Central memory CD4-positive, alpha-beta T cell (primary cell): ENCODE measurements at regions not wholly inside any gene's neighbourhood (a gene's known extent, or its start where the extent isn't known, plus 50 kb on each side); places are given as distances from the start of the nearest gene placed in this dataset.

Source experiments
- DNase-seq: peaks from one replicate; pipeline ENCODE4 v3.0.0; 2022

DNA sequence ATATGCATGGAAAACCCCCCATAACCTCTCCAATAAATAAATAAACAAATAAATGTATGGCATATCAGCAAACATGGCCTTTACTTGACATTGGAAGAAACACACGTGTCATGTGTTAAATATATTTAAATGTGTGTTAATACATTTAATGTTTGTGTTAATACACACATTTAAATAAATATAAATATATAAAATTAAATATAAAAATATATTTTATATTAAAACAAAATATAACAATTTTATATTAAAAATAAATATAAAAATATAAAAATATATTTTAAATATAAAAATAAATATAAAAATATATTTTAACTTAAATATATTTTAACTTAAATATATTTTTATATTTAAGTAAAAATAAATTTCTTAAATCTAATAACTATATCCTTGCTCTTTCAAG, 187.6 kb upstream of the CXXC4 start:
- DNase-seq, result no peak

DNA sequence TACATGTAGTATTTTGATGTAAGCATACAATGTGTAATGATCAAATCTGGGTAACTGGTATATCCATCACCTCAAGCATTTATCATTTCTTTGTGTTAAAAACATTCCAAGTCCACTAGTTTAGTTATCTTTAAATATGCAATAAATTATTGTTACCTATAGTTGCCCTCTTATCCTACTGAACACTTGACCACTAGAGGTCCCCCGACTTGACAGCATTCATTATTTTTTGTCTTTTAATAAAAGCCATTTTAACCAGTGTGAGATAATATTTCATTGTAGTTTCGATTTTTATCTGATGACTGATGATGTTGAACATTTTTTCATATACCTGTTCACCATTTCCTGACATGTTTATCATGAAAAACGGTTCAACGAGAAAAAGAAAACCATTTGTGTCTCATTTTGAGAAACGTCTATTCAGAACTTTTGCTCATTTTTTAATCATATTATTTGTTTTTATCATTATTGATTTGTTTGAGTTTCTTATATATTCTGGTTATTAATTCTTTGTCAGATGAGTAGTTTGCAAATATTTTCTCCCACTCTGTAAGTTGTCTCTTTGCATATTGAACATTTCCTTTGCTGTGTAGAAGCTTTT, 199.0 kb upstream of the CXXC4 start:
- DNase-seq, result no peak

DNA sequence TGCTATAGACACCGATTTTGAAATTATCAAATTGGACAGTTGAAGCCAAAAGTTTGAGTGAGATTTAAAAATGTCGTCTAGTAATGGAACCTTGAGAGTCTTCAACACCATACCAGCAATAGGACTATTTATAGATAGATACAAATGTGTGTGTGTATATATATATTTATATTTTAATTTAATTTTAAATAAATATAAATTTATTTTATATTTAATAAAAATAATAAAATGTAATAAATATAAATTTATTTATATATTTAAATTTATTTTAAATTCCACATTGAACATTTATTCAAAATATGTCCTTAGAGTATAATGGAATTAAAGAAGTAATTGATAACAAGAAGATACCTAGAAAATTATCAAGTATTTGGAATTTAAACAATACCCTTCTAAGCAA, 221.9 kb upstream of the CXXC4 start:
- DNase-seq, result no peak

DNA sequence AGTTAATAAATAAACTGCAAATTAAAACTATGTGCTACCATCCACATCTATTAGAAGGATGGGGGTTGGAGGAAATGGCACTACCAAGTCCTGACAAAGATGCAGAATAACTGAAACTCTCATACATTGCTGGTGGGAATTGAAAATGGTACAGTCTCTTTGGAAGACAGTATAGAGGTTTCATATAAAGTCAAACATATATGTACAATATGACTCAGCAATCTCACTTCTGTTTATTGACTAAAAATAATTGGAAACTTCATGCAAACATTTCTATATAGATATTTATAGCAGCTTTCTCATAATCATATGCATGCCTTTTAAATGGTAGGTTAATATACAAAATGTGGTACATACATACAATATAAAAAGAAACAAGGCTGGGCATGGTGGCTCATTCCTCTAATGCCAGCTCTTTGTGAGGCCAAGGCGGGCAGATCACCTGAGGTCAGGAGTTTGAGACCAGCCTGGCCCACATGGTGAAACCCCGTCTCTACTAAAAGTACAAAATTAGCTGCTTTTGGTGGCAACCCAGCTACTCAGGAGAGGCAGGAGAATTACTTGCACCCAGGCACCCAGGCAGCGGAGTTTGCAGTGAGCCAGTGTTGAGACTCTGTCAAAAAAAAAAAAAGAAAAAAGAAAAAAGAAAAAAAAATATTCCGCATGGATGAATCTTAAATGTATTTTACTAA, 225.0 kb upstream of the CXXC4 start:
- no peak for DNase-seq

DNA sequence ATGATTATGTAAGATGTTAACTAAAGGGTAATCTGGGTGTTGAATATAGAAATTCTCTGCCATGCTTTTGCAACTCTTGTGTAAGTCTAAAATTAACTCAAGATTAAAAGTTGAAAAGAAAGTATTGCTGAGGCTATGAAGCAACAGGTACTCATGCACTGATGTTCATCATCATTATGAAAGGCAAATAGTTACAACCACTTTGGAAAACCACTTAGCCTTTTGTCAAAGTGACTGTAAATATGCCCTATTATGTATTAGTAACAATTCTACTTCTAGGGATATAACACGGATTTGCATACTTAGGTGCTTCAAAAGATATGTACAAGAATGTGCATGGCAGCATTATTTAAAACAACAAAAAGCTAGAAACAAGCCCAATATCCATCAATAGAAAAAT, 227.8 kb upstream of the CXXC4 start:
- DNase-seq, result no peak

DNA sequence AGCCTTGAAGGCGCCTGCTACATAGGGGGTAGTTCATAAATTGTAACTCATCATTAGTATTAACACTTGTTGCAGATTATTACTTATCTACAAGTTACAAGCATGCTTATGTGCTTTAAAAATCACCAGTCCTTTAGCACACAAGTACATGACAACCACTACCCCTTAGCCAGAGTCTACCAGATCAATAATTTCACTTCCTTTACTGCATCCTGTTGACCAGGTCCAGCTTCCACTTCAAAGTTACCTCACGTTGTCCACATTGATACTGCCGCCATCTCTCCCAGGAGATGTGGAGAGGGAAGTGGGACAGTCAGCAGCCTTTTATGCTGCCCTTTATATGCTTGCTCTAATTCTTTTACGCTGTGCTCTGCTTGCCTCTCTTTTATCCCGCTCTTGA, 231.3 kb upstream of the CXXC4 start:
- DNase-seq, result no peak

DNA sequence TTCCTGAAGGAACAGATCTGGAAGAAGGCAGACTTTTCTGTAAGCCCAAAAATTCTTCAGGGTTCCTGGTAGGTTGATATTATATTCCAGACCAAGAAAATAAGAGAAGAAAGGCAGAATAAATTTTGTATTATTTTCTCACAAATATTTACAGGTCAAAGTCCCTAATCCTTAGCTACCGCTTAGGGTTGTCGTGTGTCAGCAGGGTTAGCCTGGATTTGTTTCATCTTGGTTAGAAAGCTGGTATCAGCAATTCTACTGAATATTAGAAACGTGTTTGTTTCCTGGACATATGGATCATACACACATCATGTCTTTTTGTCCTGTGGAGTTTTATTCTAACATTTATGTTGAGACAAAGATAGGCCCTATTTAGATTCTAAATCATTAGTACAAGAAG, 232.9 kb upstream of the CXXC4 start:
- no peak for DNase-seq

DNA sequence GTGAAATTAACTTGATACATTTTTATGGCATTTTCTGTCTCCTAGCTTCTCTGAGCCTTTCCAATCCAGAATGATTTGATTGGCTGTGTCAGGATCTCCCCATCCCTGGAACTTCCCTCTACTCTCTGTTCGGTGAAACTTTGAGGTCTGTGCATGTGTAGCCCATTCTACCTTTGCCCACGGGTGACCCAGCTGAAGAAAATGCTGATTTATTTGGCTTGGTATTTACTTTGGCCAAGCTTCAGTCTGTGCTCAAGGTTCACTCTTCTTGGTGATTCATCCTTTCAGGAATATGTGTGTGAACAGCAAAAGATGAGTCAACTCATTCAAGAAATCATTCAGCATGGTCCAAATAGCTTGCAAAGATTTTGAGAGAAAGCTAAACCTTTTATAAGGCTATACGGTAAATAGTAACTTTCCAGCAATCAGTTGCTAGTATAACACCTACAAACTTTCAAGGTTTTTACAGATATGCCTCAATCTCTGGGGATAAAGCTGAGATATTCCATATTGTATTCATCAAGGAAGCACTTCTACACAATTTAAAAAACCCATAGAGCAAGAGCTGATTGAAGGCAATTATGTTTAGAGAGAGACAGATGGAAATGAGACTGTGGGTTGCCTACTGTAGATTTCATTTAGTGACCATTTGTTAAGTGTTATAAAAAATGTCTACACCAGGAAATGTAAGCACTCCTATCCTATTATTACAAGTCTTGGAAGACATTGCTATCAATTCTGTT, 233.9 kb upstream of the CXXC4 start:
- no peak for DNase-seq

DNA sequence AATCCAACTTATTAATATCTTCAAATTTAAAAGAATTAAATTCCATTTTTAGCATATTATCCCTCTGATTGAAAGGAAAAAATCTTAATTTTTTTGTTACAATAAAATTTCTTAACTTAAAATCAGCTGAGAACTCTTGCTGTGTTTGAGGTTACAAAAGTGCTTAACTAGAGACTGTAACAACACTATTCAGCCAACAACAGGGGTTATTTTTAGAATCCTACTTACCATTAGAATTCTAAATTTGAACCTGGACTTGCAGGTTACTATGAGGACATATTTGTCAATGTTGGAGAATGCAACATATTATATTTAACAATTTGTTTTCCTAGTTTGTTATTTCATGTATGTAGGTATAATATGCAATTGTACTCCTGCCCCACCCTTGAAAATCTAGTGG, 238.1 kb upstream of the CXXC4 start:
- DNase-seq, result no peak

DNA sequence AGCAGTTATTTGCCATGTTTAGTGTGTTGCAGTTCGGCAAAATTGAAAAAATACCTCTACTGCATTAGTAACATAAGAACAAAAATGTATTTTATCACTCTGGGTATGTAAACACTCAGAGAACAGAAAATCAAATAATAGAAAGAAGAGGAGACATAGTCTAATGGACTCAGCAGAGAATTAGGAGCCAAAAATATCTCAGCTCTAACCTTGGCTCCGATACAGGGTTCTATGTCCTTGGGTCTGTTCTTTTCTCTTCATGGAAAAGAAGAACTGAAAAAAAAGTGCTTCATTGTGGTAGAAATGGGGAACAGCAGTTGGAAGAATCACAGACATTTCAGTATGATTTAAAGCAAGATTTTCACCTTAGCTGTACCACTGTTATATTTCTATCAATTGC, 240.5 kb upstream of the CXXC4 start:
- DNase-seq, result no peak

DNA sequence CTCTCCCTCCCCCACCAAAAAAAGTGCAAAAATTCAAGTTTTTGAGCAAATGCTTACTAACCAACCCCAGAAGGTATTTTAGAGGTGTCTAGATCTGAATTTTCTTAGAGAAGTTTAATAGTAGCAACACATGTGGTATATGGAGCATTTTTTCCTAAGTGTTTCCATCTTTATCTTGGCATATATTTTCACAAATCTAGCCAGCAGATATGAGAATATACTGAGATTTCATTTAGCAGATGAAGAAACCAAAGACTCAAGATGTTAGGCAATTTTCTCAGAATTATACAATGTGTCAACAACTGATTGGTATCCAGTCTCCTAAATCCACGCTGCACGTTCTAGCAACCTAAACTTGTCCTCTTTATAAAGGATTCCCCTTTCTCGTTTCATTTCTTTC, 245.5 kb upstream of the CXXC4 start:
- DNase-seq, result no peak

DNA sequence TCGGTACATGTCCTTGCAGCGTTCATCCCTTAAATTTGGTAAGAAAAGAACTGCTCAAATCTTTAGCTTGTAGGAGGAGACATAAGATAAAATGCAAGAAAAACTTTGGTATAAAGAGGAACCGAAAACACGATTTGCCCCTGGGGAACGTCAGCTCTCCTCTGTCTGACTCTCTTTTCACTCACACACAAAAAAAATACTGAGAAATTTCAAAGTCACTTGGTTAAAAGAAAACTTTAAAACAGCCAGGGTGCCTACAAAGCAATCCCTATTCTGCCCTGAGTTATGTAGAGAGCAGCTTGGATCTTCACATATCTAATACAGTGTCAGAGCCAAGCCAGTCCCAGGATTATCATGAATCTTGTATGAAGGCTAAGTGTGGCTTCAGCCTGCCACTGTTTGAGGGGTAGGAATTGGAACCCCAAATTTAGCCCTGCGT, 248.5 kb upstream of the CXXC4 start:
- DNase-seq, result no peak

DNA sequence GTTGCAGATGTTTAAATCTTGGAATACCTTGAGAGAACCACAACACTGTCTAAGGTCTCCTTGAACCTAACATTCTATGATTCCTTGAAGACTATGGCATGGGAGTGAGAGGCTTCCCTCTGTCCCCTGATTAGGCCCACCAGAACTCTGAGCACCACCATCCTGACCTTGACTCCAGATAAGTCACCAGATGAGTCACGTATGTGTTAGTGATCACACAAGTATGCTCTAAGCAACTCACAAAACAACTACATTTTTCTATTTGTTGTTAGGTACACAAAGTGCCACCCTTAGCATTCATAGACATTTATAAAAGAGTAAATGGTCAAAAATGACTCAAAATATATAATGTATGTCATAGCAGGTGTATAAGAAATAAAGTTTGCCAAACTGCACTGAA, 252.9 kb upstream of the CXXC4 start:
- no peak for DNase-seq

DNA sequence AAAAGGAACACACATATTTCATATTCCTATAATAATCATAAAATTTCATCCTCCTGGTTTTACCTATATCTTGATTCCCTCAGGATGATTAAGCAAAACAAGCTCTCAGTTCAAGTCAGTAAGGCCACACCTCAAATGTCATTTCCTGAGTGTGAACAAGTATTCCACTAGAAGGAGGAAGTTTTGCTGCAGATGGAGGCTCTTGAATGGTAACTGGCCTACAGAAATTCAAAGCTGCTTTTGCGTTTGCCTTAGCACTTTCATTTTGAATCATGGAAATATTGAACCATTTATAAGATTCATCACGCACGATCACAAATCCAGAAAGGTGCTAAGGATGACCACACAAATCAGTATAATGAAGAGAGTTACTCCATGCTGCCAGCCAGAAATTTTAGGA, 254.4 kb upstream of the CXXC4 start:
- no peak for DNase-seq

DNA sequence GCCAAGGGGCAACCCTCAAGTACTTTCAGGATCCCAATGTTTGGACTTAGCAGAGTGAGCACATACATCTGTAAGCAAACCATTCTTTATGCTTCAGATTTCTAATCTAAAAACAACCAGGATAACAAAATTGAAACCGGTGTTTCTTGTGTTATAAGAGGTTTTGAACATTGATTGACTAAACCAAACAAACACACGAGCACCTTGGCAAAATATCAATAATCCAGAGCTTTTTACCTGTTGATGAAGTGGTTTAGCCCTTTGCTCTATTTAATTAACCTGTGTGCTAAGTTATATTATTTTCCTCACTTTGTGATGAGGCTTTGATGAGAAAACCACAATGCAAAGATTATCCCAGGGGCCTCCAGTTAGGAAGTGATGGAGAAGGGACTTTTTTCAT, 255.3 kb upstream of the CXXC4 start:
- DNase-seq, result no peak

DNA sequence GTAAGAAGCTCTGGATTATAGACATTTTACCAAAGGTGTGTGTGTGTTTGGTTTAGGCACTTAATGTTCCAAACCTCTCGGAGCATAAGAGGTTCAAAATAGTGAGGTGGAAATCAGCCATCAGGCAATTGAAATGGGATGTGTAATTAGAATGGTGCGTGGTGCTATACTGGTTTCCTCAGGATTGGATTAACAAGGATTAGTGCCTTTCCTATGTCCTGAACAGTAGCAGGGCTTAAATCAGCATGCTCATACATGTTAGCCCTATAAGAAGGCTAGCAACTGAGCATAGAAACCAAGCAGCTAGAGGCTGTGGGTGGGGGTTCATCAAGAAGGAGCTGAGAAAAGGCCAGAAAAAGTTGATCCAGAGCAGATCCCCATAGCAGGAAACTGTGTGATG, 256.8 kb upstream of the CXXC4 start:
- no peak for DNase-seq

DNA sequence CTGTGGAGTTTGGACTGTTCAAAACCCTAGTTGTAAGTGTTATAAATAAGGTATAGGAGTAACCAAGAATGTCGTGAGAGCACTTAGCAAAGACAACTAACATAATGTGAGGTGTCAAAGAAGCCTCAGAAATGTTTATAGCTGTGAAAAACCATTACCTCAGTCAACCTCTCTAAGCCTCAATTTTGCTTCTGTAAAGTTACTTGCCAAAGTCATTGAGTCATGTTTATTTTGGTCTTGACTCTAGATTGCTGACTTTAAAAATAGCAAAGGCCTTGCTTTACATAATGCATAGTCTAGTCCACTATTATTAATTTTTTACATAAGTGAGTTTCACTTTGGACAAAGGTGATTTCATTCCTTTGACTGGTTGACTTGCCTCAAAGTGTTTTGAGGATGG, 257.6 kb upstream of the CXXC4 start:
- DNase-seq, result no peak

DNA sequence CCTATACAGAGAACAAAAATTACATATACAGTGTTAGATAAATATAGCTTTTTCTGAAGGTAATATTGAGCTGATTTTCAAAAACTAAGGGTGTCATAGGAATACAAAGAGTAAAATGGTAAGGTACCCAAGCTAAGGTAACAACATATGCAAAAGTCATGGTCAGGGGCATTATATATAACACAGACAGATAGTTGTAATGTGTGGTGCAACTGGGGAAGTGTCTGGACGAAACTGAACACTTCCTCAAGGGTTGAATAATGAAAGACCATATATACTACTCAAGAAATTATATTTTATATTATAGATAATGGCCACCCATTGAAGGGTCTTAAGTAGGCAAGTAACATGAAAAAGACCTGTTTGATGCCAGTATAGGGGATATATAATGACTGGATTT, 262.1 kb upstream of the CXXC4 start:
- no peak for DNase-seq

DNA sequence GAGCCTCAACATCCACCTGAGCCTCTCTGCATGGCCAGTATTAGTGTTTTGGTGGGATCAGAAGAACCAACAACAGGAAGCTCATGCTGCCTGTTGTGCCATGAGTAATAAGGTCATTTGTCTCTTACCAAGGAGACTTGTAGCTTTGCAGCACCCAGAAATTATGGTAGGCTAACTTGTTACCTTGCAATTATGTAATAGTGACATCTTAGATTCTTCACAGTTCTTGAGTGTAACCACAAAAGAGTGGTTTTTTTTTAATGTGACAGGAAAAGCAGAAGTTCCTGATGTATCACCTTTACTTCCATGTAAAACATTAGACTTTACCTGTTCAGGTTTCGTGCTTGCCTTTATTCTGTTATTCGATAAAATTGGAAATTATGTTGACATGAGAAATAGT, 263.9 kb upstream of the CXXC4 start:
- DNase-seq, result no peak

DNA sequence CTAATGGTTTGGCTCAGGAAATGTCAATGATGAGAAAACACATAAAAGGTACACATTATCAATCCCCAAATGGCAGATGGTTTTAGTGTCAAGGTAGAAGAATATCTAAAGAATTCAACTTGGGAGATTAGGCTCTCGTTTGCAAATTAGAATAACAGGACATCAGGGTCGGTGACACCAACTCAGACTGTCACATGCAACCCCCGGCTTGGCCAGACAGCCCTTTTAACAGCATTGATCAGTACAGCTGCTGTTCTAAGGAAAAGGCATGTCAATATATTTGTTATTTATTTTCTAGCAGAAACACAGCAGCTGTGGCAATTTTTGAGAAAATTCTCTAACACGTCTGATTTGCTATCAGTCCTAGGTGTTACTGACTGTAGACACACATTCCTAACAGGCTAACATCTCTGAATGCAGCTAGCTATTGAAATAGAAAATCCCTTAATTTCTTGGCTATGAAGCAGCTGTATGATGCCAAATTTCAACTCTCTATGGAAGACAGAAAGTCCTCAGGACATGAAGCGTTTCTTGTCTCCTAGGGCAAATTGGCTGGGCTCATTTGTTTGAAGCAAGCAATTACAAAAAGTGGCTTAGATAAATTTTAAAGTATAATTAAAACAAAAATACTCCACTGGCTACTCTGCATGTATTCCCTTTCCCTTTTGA, 269.0 kb upstream of the CXXC4 start:
- DNase-seq, result no peak

DNA sequence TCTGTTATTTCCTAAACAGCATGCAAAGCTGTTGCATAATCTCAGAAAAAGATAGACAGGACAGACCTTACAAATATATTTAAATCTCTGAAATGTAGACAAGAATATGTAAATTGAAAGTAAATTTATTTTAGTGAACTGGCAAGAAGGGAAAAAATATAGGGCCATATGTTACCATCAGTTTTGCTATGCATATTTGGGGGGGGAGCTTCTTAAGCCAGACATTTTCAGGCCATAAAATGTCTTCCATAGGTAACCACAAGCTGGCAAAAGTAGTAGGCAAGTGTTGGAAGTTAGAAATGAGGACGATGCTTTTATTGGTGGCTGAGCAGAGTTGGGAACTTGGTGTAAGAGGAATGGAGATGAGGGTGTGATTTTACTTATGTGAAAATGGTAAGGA, 272.0 kb upstream of the CXXC4 start:
- no peak for DNase-seq

DNA sequence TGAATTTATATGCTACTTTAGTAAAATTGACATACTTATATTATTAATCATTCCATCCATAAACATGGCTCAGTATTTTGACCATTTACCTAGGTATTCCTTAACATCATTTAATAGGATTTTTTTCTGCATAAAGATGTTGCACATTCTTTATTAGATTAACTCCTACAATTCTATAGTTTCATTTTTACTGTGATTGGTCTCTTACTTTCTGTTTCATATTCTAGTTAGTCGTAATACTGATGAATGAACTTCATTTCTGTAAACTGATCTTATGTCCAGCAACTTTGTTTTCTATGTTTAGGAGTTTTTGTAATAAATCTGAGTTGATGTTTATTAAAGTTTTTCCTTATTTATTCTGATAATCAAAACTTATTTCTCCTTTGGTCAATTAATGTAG, 278.2 kb upstream of the CXXC4 start:
- no peak for DNase-seq

DNA sequence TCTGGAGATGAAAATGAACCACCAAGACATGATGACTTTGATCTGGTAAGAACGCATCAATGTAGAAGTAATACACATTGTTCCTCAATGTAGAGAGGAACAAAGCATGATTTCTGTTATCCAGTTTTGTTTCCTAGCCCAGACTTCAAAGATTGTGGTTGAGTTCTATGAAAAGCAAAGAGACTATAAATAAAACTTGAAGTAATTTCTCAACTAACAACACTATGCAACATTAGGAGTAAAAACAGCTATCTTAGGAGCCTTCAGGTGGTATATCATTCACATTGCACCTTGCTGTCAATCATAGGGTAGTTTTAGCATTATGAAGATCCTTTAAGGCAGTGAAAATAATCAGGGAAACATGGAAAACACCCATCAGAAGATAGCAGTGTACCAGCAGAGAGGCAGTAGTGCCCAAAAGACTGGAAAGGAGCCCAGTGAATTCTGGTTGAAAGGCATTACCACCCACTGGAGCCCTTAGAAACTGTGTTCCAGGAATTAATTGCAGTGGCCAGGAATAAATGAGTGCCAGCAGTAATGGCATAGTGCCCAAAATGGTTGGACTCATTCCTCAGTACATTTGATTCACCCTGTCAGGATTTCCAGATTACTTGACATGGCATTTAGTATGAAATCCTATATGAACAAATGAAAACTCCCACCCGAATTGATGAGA, 300.7 kb upstream of the CXXC4 start:
- DNase-seq, result no peak
